ENCODE measurements at regions not wholly inside any gene's neighbourhood (a gene's known extent, or its start where the extent isn't known, plus 50 kb on each side); places are given as distances from the start of the nearest gene placed in this dataset.

- no peak for DNase-seq (ENCODE audit: low read depth)
Measured at GRCh38 chr19:29096896-29097295, 116.1 kb downstream of the UQCRFS1 start.

- DNase-seq (ENCODE audit: low read depth) = no peak
Measured at GRCh38 chr19:29093553-29093908, 119.4 kb downstream of the UQCRFS1 start.

- DNase-seq (ENCODE audit: low read depth) = no peak
Measured at GRCh38 chr19:29092712-29093552, 120.0 kb downstream of the UQCRFS1 start.

GRCh38 chr19:29090783-29091526 is 122.0 kb downstream of the UQCRFS1 start:
- no peak for DNase-seq (ENCODE audit: low read depth)

GRCh38 chr19:29089315-29089870 is 123.6 kb downstream of the UQCRFS1 start:
- no peak for DNase-seq (ENCODE audit: low read depth)

- no peak for DNase-seq (ENCODE audit: low read depth)
Measured at GRCh38 chr19:29088761-29089160, 124.2 kb downstream of the UQCRFS1 start.

GRCh38 chr19:29086646-29087045 is 126.3 kb downstream of the UQCRFS1 start:
- DNase-seq (ENCODE audit: low read depth) = no peak

- no peak for DNase-seq (ENCODE audit: low read depth)
Measured at GRCh38 chr19:29086182-29086581, 126.8 kb downstream of the UQCRFS1 start.

GRCh38 chr19:29085630-29086029 is 127.3 kb downstream of the UQCRFS1 start:
- no peak for DNase-seq (ENCODE audit: low read depth)

GRCh38 chr19:29085206-29085605 is 127.7 kb downstream of the UQCRFS1 start:
- DNase-seq (ENCODE audit: low read depth) = no peak

GRCh38 chr19:29084266-29084665 is 128.7 kb downstream of the UQCRFS1 start:
- DNase-seq (ENCODE audit: low read depth) = no peak

GRCh38 chr19:29083863-29084262 is 129.1 kb downstream of the UQCRFS1 start:
- DNase-seq (ENCODE audit: low read depth) = no peak

- DNase-seq (ENCODE audit: low read depth) = no peak
Measured at GRCh38 chr19:29079356-29080032, 133.5 kb downstream of the UQCRFS1 start.

GRCh38 chr19:29076963-29077362 is 136.0 kb downstream of the UQCRFS1 start:
- no peak for DNase-seq (ENCODE audit: low read depth)

- DNase-seq (ENCODE audit: low read depth) = no peak
Measured at GRCh38 chr19:29076161-29076560, 136.8 kb downstream of the UQCRFS1 start.

GRCh38 chr19:29075149-29075548 is 137.8 kb downstream of the UQCRFS1 start:
- no peak for DNase-seq (ENCODE audit: low read depth)

- no peak for DNase-seq (ENCODE audit: low read depth)
Measured at GRCh38 chr19:29074579-29074978, 138.4 kb downstream of the UQCRFS1 start.

- no peak for DNase-seq (ENCODE audit: low read depth)
Measured at GRCh38 chr19:29067831-29068230, 145.1 kb downstream of the UQCRFS1 start.

- no peak for DNase-seq (ENCODE audit: low read depth)
Measured at GRCh38 chr19:29062475-29063435, 150.2 kb downstream of the UQCRFS1 start.

GRCh38 chr19:29060813-29061364 is 152.1 kb downstream of the UQCRFS1 start:
- no peak for DNase-seq (ENCODE audit: low read depth)

- no peak for DNase-seq (ENCODE audit: low read depth)
Measured at GRCh38 chr19:29056535-29056934, 156.4 kb downstream of the UQCRFS1 start.

Data from activated T-helper 9 cell treated with anti-CD3 and anti-CD28 coated beads, Interleukin-2, amount 50 U/mL, for 16 hours (primary cell).